ENCODE measurements at regions not wholly inside any gene's neighbourhood (a gene's known extent, or its start where the extent isn't known, plus 50 kb on each side); places are given as distances from the start of the nearest gene placed in this dataset.
A peak's percentile ranks its signal among the peaks of the same experiment; 100 is the strongest.

- no peak for TF ChIP-seq CTCF (IDR thresholded peaks at IDR 0.05; ENCODE audit: low read depth, low read length)
- DNase-seq, result no peak
- no peaks in the 10 kb centered on the region for H3K36me3 ChIP-seq
- no peaks in the 10 kb centered on the region for H3K9me3 ChIP-seq (ENCODE audit: severe bottlenecking)
- H3K27ac ChIP-seq, result no peak overlapping the region
- no peaks in the 10 kb centered on the region for H3K27me3 ChIP-seq (ENCODE audit: insufficient read depth, low read depth, severe bottlenecking)
- no peak overlapping the region for H3K4me3 ChIP-seq (ENCODE audit: low read depth, low read length)
Measured at GRCh38 chr5:68457285-68457684, 241.7 kb downstream of the PIK3R1 start.

- TF ChIP-seq CTCF (IDR thresholded peaks at IDR 0.05; ENCODE audit: low read depth, low read length), result no peak
- Histone ChIP-seq H3K9me3 (ENCODE audit: severe bottlenecking) (no peaks in the 10 kb centered on the region), H3K27me3 (ENCODE audit: insufficient read depth, low read depth, severe bottlenecking) (no peaks in the 10 kb centered on the region), H3K27ac (no peak overlapping the region), H3K4me3 (ENCODE audit: low read depth, low read length) (no peak overlapping the region), H3K36me3 (no peaks in the 10 kb centered on the region)
- no peak for DNase-seq
Measured at GRCh38 chr5:68458416-68459021, 243.0 kb downstream of the PIK3R1 start.

- no peak for TF ChIP-seq CTCF (IDR thresholded peaks at IDR 0.05; ENCODE audit: low read depth, low read length)
Measured at GRCh38 chr5:68459093-68459809, 243.7 kb downstream of the PIK3R1 start.

GRCh38 chr5:68459810-68460139 lies 244.2 kb downstream of the PIK3R1 start:
- Histone ChIP-seq H3K27ac (no peak overlapping the region), H3K4me3 (ENCODE audit: low read depth, low read length) (no peak overlapping the region), H3K9me3 (ENCODE audit: severe bottlenecking) (no peaks in the 10 kb centered on the region), H3K27me3 (ENCODE audit: insufficient read depth, low read depth, severe bottlenecking) (no peaks in the 10 kb centered on the region), H3K36me3 (no peaks in the 10 kb centered on the region)
- no peak for DNase-seq
- no peak for TF ChIP-seq CTCF (IDR thresholded peaks at IDR 0.05; ENCODE audit: low read depth, low read length)

More at GRCh38 chr5:68459093-68459809, 243.7 kb downstream of the PIK3R1 start:
- no peak overlapping the region for H3K27ac ChIP-seq
- H3K36me3 ChIP-seq, result no peaks in the 10 kb centered on the region
- H3K27me3 ChIP-seq (ENCODE audit: insufficient read depth, low read depth, severe bottlenecking), result no peaks in the 10 kb centered on the region
- H3K4me3 ChIP-seq (ENCODE audit: low read depth, low read length), result no peak overlapping the region
- DNase-seq, result no peak
- H3K9me3 ChIP-seq (ENCODE audit: severe bottlenecking), result no peaks in the 10 kb centered on the region

- Histone ChIP-seq H3K9me3 (ENCODE audit: severe bottlenecking) (no peaks in the 10 kb centered on the region), H3K4me3 (ENCODE audit: low read depth, low read length) (no peak overlapping the region), H3K36me3 (no peaks in the 10 kb centered on the region), H3K27ac (no peak overlapping the region), H3K27me3 (ENCODE audit: insufficient read depth, low read depth, severe bottlenecking) (no peaks in the 10 kb centered on the region)
- peak; percentile 29 for DNase-seq
- peak; percentile 28; the same call in 1 of the 2 replicates for TF ChIP-seq CTCF (IDR thresholded peaks at IDR 0.05; ENCODE audit: low read depth, low read length)
Measured at GRCh38 chr5:68460147-68460798, 244.7 kb downstream of the PIK3R1 start.
